NCI-H2081 (cell line): ENCODE measurements at regions not wholly inside any gene's neighbourhood (a gene's known extent, or its start where the extent isn't known, plus 50 kb on each side); places are given as distances from the start of the nearest gene placed in this dataset.

Experiments used
- DNase-seq, 2 experiments: peaks; one replicate each; lab custom pipeline; 2025; lab: John Stamatoyannopoulos, UW

- no peak for DNase-seq
Observed at GRCh38 chr2:81225756-81226155, 921.2 kb upstream of the LRRTM1 start.

GRCh38 chr2:81213598-81213997, 909.0 kb upstream of the LRRTM1 start:
- no peak for DNase-seq

- DNase-seq, result no peak
Observed at GRCh38 chr2:81206216-81206615, 901.7 kb upstream of the LRRTM1 start.

GRCh38 chr2:81196933-81197628, 892.5 kb upstream of the LRRTM1 start:
- DNase-seq, result no peak

GRCh38 chr2:81196383-81196851, 891.9 kb upstream of the LRRTM1 start:
- no peak for DNase-seq

GRCh38 chr2:81195774-81196382, 891.3 kb upstream of the LRRTM1 start:
- DNase-seq, result no peak

GRCh38 chr2:81195017-81195773, 890.6 kb upstream of the LRRTM1 start:
- DNase-seq, result no peak

- DNase-seq, result no peak
Observed at GRCh38 chr2:81194581-81194980, 890.0 kb upstream of the LRRTM1 start.

GRCh38 chr2:81194176-81194575, 889.6 kb upstream of the LRRTM1 start:
- DNase-seq, result no peak

- DNase-seq, result no peak
Observed at GRCh38 chr2:81181845-81182244, 877.3 kb upstream of the LRRTM1 start.

- no peak for DNase-seq
Observed at GRCh38 chr2:81171447-81171846, 866.9 kb upstream of the LRRTM1 start.

- DNase-seq, result no peak
Observed at GRCh38 chr2:81163583-81163982, 859.0 kb upstream of the LRRTM1 start.

- DNase-seq, result no peak
Observed at GRCh38 chr2:81158505-81158904, 854.0 kb upstream of the LRRTM1 start.

- DNase-seq, result no peak
Observed at GRCh38 chr2:81148323-81148722, 843.8 kb upstream of the LRRTM1 start.

GRCh38 chr2:81136296-81136695, 831.7 kb upstream of the LRRTM1 start:
- no peak for DNase-seq

GRCh38 chr2:81097361-81097760, 792.8 kb upstream of the LRRTM1 start:
- DNase-seq, result no peak

- no peak for DNase-seq
Observed at GRCh38 chr2:81093031-81093430, 788.5 kb upstream of the LRRTM1 start.

- DNase-seq, result no peak
Observed at GRCh38 chr2:81087646-81088045, 783.1 kb upstream of the LRRTM1 start.

- DNase-seq, result no peak
Observed at GRCh38 chr2:81084101-81084500, 779.5 kb upstream of the LRRTM1 start.

- no peak for DNase-seq
Observed at GRCh38 chr2:81078631-81079030, 774.1 kb upstream of the LRRTM1 start.

- no peak for DNase-seq
Observed at GRCh38 chr2:81078102-81078501, 773.5 kb upstream of the LRRTM1 start.

- no peak for DNase-seq
Observed at GRCh38 chr2:81077396-81077795, 772.8 kb upstream of the LRRTM1 start.

- no peak for DNase-seq
Observed at GRCh38 chr2:81073412-81073811, 768.9 kb upstream of the LRRTM1 start.
